NT2/D1 (cell line): ENCODE measurements at regions not wholly inside any gene's neighbourhood (a gene's known extent, or its start where the extent isn't known, plus 50 kb on each side); places are given as distances from the start of the nearest gene placed in this dataset.

Experiments
- DNase-seq: peaks from one replicate; pipeline ENCODE4 v3.0.0-alpha.2; 2011; ENCODE audit warnings: low read depth, low spot score
- H3K27me3 ChIP-seq: 2 replicates; pipeline ENCODE4 v1.6.0; 2011; ENCODE audit warnings: mild to moderate bottlenecking; ENCODE audit not compliant: insufficient read length, insufficient read depth
- H3K36me3 ChIP-seq: 2 replicates; pipeline ENCODE4 v1.6.1; 2011; ENCODE audit warnings: mild to moderate bottlenecking, low read length, mixed read lengths; ENCODE audit not compliant: insufficient read depth, insufficient read length
- H3K4me1 ChIP-seq: 2 replicates; pipeline ENCODE4 v1.5.1; 2011; ENCODE audit not compliant: insufficient read depth, insufficient read length
- H3K4me3 ChIP-seq: 2 replicates; pipeline ENCODE4 v1.5.1; 2011; ENCODE audit warnings: low read depth; ENCODE audit not compliant: insufficient read length
- H3K9ac ChIP-seq: 2 replicates; pipeline ENCODE4 v1.6.0; 2011; ENCODE audit warnings: low read depth; ENCODE audit not compliant: insufficient read length
- H3K9me3 ChIP-seq: 2 replicates; pipeline ENCODE4 v1.5.1; 2011; ENCODE audit warnings: mild to moderate bottlenecking, low read length; ENCODE audit not compliant: insufficient read depth
- SUZ12 ChIP-seq: IDR thresholded peaks from 2 replicates; pipeline ENCODE4 v1.6.1; 2011; ENCODE audit not compliant: insufficient read length, insufficient read depth; ENCODE audit errors: extremely low read depth
- YY1 ChIP-seq: IDR thresholded peaks from 2 replicates; pipeline ENCODE4 v1.6.1; 2011; ENCODE audit not compliant: insufficient read length, insufficient read depth
- ZNF274 ChIP-seq: IDR thresholded peaks from 2 replicates; pipeline ENCODE4 v1.6.1; 2011; ENCODE audit warnings: mild to moderate bottlenecking, low read depth, low read length

GRCh38 chr3:164927728-164928127 is 150.6 kb downstream of the SI start:
- Histone ChIP-seq H3K4me1 (no peaks in the 10 kb centered on the region), H3K9ac (no peak overlapping the region), H3K36me3 (no peaks in the 10 kb centered on the region), H3K27me3 (no peaks in the 10 kb centered on the region), H3K4me3 (no peak overlapping the region), H3K9me3 (no peaks in the 10 kb centered on the region)
- no peak for DNase-seq
- TF ChIP-seq SUZ12 (no peak), YY1 (no peak), ZNF274 (no peak)

DNA sequence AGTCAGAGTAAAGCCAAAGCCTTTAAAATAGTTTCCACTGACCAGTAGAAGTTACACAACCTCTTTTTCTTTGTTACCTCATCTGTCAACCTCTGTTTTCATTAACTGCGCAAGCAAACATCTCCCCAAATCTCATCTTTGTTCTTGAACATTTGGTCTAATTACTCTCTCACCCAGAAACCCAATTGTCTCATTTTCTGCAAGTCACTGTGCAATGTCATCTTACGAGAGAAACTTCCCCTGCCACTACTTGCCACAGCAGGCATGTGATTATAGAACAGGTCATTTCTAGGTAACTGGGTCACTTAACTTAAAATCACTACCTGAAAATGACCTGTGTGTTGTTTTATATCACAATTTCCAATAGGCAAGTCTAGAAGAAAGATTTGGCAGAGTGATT is 159.4 kb downstream of the SI start:
- Histone ChIP-seq H3K4me1 (no peaks in the 10 kb centered on the region), H3K27me3 (no peaks in the 10 kb centered on the region), H3K4me3 (no peak overlapping the region), H3K9ac (no peak overlapping the region), H3K9me3 (0 out of 2 replicates have a peak, but pooled peaks cover 4% of the 10 kb centered on the region), H3K36me3 (no peaks in the 10 kb centered on the region)
- no peak for TF ChIP-seq SUZ12
- no peak for TF ChIP-seq YY1
- TF ChIP-seq ZNF274, result no peak
- DNase-seq, result no peak

GRCh38 chr3:164912916-164913315 is 165.4 kb downstream of the SI start:
- Histone ChIP-seq H3K4me1 (no peaks in the 10 kb centered on the region), H3K9ac (no peak overlapping the region), H3K36me3 (no peaks in the 10 kb centered on the region), H3K27me3 (no peaks in the 10 kb centered on the region), H3K4me3 (no peak overlapping the region), H3K9me3 (peaks cover 15% of the 10 kb centered on the region; the same call in 1 of the 2 replicates)
- no peak for DNase-seq
- TF ChIP-seq YY1 (no peak), ZNF274 (no peak), SUZ12 (no peak)

GRCh38 chr3:164903820-164904451 is 174.4 kb downstream of the SI start:
- H3K9ac ChIP-seq, result no peak overlapping the region

GRCh38 chr3:164897342-164897741 is 181.0 kb downstream of the SI start:
- Histone ChIP-seq H3K36me3 (no peaks in the 10 kb centered on the region), H3K4me1 (no peaks in the 10 kb centered on the region), H3K4me3 (no peak overlapping the region), H3K27me3 (no peaks in the 10 kb centered on the region), H3K9ac (no peak overlapping the region), H3K9me3 (no peaks in the 10 kb centered on the region)
- TF ChIP-seq ZNF274, result no peak
- TF ChIP-seq SUZ12, result no peak
- no peak for TF ChIP-seq YY1
- DNase-seq, result no peak

More at GRCh38 chr3:164903820-164904451, 174.4 kb downstream of the SI start:
- H3K27me3 ChIP-seq, result no peaks in the 10 kb centered on the region
- no peak overlapping the region for H3K4me3 ChIP-seq
- no peak for DNase-seq
- H3K4me1 ChIP-seq, result no peaks in the 10 kb centered on the region
- no peaks in the 10 kb centered on the region for H3K9me3 ChIP-seq
- TF ChIP-seq YY1, result no peak
- no peak for TF ChIP-seq ZNF274
- no peak for TF ChIP-seq SUZ12
- no peaks in the 10 kb centered on the region for H3K36me3 ChIP-seq

GRCh38 chr3:164890061-164890460 is 188.2 kb downstream of the SI start:
- Histone ChIP-seq H3K27me3 (no peaks in the 10 kb centered on the region), H3K36me3 (no peaks in the 10 kb centered on the region), H3K4me1 (no peaks in the 10 kb centered on the region), H3K9ac (no peak overlapping the region), H3K4me3 (no peak overlapping the region), H3K9me3 (0 out of 2 replicates have a peak, but pooled peaks cover 3% of the 10 kb centered on the region)
- DNase-seq, result peak; percentile 28
- TF ChIP-seq SUZ12 (no peak), YY1 (no peak), ZNF274 (no peak)

DNA sequence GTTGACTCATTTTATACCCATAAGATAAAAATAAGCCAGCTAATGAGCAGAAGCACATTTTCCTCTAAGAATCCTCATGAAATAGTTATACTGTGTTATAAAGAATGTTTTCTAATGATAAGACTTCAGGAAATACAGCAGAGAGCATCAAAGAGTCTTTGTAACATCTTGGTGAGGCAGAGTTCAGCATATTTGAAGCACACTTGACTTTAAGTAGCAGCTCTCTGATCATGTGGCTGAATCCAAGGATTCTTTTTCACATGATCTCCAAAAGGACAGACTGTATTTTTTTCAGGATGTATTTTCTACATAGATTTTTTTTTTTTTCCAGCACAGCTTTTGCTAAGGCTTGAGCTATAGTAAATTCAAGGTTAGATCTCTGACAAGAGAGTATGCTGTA is 195.1 kb downstream of the SI start:
- no peaks in the 10 kb centered on the region for H3K27me3 ChIP-seq
- no peaks in the 10 kb centered on the region for H3K4me1 ChIP-seq

DNA sequence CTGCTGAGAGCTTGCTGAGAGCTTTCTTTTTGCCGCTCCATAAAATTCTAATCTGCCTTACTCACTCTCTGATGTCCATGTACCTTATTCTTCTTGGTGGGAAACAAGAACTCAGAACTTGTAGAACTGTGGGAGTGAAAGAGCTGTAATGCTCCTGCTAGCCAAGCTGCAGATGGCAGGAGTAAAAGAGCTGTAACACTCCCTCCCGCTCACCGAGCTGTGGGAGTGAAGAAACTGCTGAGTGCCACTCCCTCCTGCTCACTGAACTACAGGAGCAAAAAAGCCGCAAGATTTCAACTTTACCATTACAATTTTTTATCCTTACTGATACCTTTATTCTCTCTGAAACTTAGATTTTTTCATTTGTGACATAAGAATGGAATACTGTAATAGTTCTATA is 199.1 kb downstream of the SI start:
- H3K4me1 ChIP-seq, result no peaks in the 10 kb centered on the region
- TF ChIP-seq YY1 (no peak), ZNF274 (no peak), SUZ12 (no peak)
- no peak overlapping the region for H3K4me3 ChIP-seq
- H3K9me3 ChIP-seq, result no peaks in the 10 kb centered on the region
- H3K9ac ChIP-seq, result no peak overlapping the region
- H3K36me3 ChIP-seq, result no peaks in the 10 kb centered on the region
- no peak for DNase-seq
- no peaks in the 10 kb centered on the region for H3K27me3 ChIP-seq

More for the DNA sequence above, 195.1 kb downstream of the SI start:
- TF ChIP-seq YY1 (no peak), ZNF274 (no peak), SUZ12 (no peak)
- H3K9me3 ChIP-seq, result 0 out of 2 replicates have a peak, but pooled peaks cover 3% of the 10 kb centered on the region
- no peak overlapping the region for H3K9ac ChIP-seq
- H3K36me3 ChIP-seq, result no peaks in the 10 kb centered on the region
- no peak overlapping the region for H3K4me3 ChIP-seq
- DNase-seq, result no peak
